GM23248 (cell line): ENCODE measurements at regions not wholly inside any gene's neighbourhood (a gene's known extent, or its start where the extent isn't known, plus 50 kb on each side); places are given as distances from the start of the nearest gene placed in this dataset.

Experiments used
- EZH2 ChIP-seq: fragments of 200-600 bp; sonication (generic); IDR thresholded peaks from 2 replicates; pipeline ENCODE4 v1.6.1; 2018; ENCODE audit warnings: antibody characterized with exemption, mild to moderate bottlenecking; ENCODE audit not compliant: insufficient read depth, poor library complexity, severe bottlenecking
- EZH2phosphoT487 ChIP-seq: fragments of 200-600 bp; sonication (generic); IDR thresholded peaks from 2 replicates; pipeline ENCODE4 v1.6.1; 2018; ENCODE audit warnings: antibody characterized with exemption, moderate library complexity, mild to moderate bottlenecking, low read depth; ENCODE audit not compliant: insufficient read depth

DNA sequence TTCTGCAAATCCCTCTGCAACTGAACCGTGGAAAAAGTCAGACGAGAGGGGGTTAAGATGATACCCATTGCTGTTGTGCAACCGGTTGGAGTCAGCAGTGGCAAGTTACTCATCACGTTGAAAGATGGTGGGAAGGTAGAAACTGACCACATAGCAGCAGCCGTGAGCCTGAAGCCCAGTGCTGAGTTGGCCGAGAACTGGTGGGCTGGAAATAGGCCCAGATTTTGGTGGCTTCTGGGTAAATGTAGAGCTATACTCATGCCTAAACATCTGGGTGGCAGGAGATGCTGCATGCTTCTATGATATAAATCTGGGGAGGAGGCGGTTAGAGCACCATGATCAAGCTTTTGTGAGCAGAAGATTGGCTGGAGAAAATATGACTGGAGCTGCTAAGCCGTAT is 78.6 kb downstream of the ARL5B start:
- no peak for TF ChIP-seq EZH2phosphoT487
- TF ChIP-seq EZH2, result no peak
